ENCODE measurements at regions not wholly inside any gene's neighbourhood (a gene's known extent, or its start where the extent isn't known, plus 50 kb on each side); places are given as distances from the start of the nearest gene placed in this dataset.

GRCh38 chr11:64472593-64473455 is 82.9 kb upstream of the SLC22A11 start:
- TF ChIP-seq CTCF (conservative IDR thresholded peaks at IDR 0.05) (no peak), ZFX (IDR thresholded peaks at IDR 0.05) (no peak)
